Fibroblast of pulmonary artery (primary cell): ENCODE measurements at regions not wholly inside any gene's neighbourhood (a gene's known extent, or its start where the extent isn't known, plus 50 kb on each side); places are given as distances from the start of the nearest gene placed in this dataset.

Source experiments
- DNase-seq: peaks from one replicate; pipeline ENCODE4 v3.0.0-alpha.2; 2010; ENCODE audit warnings: low read depth
- H3K4me3 ChIP-seq: replicated peaks from 2 replicates; pipeline ENCODE4 v1.5.1; 2011; ENCODE audit warnings: low read depth, mild to moderate bottlenecking, control low read depth, low read length, moderate library complexity
- CTCF ChIP-seq: IDR thresholded peaks from 2 replicates; pipeline ENCODE4 v1.5.1; 2011; ENCODE audit warnings: mild to moderate bottlenecking, control low read depth, low read length, inconsistent platforms; ENCODE audit errors: missing control alignments

- no peak for TF ChIP-seq CTCF
- H3K4me3 ChIP-seq = no peak overlapping the region
- DNase-seq = peak; percentile 18
These were observed 978.3 kb downstream of the UQCRFS1 start for GRCh38 chr19:28234637-28235036.

DNA sequence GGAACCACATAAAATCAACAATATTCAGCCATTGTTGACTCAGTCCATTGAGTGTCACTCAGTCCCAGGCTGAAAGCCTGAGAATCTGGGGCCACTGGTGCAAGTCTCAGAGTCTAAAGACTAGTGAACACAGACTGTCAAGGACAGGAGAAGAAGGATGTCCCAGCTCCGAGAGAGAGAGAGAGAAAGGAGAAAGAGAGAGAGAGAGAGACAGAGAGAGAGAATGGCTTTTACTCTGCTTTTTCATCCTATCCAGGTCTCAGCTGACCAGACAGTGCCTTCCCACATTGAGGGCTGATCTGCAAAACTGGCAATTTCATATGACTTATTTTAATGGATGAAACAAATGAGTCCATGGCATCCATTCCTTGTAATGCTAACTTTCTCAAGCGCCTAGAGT, 984.1 kb downstream of the UQCRFS1 start:
- H3K4me3 ChIP-seq = no peak overlapping the region
- no peak for TF ChIP-seq CTCF
- DNase-seq = no peak

- TF ChIP-seq CTCF = no peak
- no peak overlapping the region for H3K4me3 ChIP-seq
- DNase-seq = no peak
These were observed 988.5 kb downstream of the UQCRFS1 start for GRCh38 chr19:28224441-28224840.

DNA sequence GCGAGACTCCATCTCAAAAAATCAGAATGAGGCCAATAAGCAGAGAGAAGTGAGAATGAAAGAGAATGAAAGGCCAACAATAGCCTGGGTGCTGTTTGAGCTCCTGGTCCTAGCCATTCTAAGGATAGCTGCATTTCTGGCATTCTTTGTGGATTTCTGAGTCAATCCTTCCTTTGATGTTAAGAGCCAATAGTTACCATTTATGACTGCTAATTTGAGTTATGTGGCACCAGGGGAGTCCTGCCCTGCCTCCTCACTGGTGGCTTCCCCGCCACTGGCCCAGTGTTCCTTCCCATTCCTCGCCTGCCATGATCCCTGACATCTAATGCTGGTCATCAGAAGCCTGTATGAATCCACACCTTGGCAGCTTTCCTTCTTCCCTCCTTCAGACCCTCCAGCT, 991.2 kb downstream of the UQCRFS1 start:
- no peak for DNase-seq
- TF ChIP-seq CTCF = no peak
- no peak overlapping the region for H3K4me3 ChIP-seq

GRCh38 chr19:28218728-28219127, 994.2 kb downstream of the UQCRFS1 start:
- TF ChIP-seq CTCF = no peak
- no peak overlapping the region for H3K4me3 ChIP-seq
- DNase-seq = no peak

GRCh38 chr19:28217022-28217421, 995.9 kb downstream of the UQCRFS1 start:
- no peak for TF ChIP-seq CTCF
- no peak overlapping the region for H3K4me3 ChIP-seq

GRCh38 chr19:28213470-28214082, 999.4 kb downstream of the UQCRFS1 start:
- TF ChIP-seq CTCF = no peak
- no peak for DNase-seq
- no peak overlapping the region for H3K4me3 ChIP-seq

More at GRCh38 chr19:28217022-28217421, 995.9 kb downstream of the UQCRFS1 start:
- no peak for DNase-seq
